GM13976 (cell line): ENCODE measurements at regions not wholly inside any gene's neighbourhood (a gene's known extent, or its start where the extent isn't known, plus 50 kb on each side); places are given as distances from the start of the nearest gene placed in this dataset.

Experiments used
- DNase-seq: peaks from one replicate; pipeline ENCODE4 v3.0.0; 2012; ENCODE audit warnings: low spot score
- in situ Hi-C: fragments of 300-500 bp; cut with MboI; formaldehyde crosslinking; loops from one replicate; pipeline ENCODE4 v1.12.0; 2022; ENCODE audit warnings: low sequenced_read_pairs, mixed read lengths, inconsistent platforms; ENCODE audit not compliant: unreplicated experiment
- TF ChIP-seq, protein P1 (sequence below): IDR thresholded peaks from 2 replicates; pipeline ENCODE4 v1.5.1; 2012; ENCODE audit warnings: borderline replicate concordance, mild to moderate bottlenecking; ENCODE audit not compliant: insufficient read depth; ENCODE audit errors: extremely low read depth, missing control alignments, control extremely low read depth

DNA sequence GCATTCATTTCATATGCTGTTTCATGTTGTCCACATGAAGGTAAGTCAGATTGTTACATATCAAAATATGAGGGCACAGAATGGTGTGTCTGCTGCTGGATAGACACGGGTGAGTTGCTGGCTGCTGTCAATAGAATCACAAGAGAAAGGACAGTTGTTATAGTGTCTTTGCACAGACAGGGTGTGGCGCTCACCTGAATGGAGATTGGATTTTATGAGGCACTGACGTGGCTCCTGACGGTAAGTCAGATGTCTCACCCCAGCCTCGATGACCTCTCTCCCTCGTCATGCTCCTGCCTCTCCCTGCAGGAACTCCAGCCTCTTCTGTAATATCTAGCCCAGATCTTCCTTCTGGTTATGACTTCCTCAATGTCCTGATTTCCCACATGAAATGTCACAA is 75.4 kb upstream of the SELENOP start:
- TF ChIP-seq, protein P1, sequence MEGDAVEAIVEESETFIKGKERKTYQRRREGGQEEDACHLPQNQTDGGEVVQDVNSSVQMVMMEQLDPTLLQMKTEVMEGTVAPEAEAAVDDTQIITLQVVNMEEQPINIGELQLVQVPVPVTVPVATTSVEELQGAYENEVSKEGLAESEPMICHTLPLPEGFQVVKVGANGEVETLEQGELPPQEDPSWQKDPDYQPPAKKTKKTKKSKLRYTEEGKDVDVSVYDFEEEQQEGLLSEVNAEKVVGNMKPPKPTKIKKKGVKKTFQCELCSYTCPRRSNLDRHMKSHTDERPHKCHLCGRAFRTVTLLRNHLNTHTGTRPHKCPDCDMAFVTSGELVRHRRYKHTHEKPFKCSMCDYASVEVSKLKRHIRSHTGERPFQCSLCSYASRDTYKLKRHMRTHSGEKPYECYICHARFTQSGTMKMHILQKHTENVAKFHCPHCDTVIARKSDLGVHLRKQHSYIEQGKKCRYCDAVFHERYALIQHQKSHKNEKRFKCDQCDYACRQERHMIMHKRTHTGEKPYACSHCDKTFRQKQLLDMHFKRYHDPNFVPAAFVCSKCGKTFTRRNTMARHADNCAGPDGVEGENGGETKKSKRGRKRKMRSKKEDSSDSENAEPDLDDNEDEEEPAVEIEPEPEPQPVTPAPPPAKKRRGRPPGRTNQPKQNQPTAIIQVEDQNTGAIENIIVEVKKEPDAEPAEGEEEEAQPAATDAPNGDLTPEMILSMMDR, result no peak
- DNase-seq, result no peak
- in situ Hi-C loops, result no loop called here

DNA sequence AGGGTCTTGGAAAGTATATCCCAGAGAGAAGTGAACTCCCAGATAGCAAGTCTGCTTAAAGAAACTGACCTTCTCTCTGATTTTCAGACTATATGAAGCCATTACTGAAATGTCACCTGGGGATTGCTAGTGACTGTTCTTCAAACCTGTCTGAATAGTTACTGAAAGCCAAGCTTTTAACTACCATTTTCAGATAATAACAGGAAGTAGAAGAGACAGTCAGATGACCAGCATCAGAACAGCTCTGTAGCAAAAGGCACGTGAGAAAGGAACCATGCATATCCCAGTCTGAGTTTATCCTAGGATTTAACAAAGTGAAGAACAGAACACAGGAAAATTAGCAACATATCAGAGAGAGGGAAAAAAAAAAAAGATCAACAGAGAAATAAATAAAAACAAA is 74.9 kb upstream of the SELENOP start:
- in situ Hi-C loops, result no loop called here
- TF ChIP-seq, protein P1, result no peak
- no peak for DNase-seq

DNA sequence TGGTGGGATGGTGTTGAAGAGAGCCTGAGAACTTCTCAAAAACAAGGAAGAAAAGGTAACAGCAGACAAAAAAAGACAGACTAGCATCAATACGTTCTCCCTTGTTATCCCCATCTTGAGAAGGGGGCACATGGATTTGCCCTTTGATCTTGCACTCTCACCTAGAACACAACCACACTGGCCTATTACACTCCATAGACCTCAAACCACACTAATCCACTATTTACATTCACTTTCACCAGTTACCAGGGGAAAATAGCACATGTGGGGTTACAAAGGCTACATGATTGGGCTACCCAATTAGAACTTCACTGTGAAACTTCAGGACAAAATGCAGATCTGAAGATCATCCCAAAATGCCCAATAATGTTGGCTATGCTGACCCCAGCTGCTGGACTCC is 72.6 kb upstream of the SELENOP start:
- in situ Hi-C loops, result no loop called here
- no peak for DNase-seq
- TF ChIP-seq, protein P1, result no peak

DNA sequence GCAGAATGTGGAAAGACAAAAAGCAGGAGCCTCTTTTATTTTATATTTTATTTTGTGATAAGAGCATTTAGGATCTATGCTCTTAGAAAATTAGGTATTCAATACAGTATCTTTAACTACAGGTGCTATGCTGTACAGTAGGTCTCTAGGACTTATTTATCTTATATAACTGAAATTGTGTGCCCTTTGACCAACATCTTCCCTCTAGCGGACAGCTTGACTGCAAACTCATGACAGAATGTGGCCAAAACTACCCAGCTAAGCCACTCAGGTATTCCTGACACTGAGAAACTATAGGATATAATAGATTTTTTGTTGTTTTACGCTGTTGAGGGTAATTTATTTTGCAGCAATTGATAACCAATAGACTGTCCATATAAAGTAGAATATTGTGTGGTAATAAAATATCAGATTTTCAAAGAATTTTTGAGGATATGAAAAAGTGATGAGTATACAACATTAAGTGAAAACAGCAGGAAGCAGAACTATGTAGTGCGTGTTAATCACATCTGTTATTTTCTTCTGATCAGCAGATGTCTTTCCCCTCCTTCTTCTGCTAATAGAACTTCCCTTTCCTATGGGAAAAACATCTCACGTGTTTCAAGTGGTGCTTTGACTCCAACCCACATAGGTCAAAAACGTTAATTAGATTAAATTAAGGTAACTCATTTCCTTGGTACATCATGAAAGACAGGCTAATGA is 69.9 kb upstream of the SELENOP start:
- DNase-seq, result no peak
- in situ Hi-C loops, result no loop called here
- TF ChIP-seq, protein P1, result no peak

DNA sequence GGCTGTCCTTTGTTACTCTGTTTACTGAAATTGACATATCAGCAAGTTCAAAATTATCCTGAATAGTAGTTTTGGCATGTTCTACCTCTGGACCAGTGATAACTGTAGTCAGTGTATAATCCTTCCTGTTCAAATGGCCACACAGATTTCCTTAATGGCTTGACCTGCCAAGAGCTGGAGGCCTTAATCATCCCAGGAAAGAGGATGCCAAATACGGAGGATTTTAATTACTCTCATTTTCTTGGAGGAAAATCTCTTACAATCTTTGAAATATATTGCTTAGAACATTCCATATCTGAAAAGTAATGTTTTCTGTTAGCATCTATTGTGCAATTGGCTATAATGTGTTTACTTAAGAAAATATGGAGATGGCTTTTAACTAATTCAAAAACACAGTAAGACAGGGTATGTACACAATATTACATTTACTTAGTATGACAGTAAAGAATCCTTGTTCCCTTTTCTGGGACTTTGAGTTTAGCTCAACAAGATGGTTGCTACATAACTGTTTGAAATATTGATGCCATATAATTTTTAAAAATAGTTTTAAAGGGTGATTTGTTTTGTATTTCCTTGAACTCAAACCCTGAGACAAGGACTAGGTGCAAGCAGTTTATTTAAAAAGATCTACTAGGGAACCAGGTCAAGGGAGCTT is 68.9 kb upstream of the SELENOP start:
- TF ChIP-seq, protein P1, result no peak
- in situ Hi-C loops, result no loop called here
- DNase-seq, result no peak

DNA sequence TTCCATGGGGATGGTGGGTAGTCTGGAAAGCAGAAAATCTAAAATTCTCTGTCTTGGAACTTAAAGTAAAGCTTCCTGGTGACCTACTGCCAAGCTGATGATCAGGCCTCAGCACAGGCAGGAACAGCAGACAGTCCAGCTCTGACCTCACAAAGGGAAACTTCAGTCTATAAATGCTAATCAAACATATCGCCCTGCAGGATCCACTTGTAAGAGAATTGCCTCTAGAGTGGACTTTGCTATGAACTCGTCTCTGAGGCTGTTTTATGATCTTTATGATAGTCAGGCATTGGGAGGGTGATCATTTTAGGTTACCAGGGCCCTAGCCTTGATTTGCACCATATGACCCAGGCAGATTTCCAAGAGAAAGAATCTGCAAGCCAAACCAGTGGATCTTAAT is 67.6 kb upstream of the SELENOP start:
- DNase-seq, result no peak
- TF ChIP-seq, protein P1, result no peak
- in situ Hi-C loops, result no loop called here
